BLaER1 (cell line): ENCODE measurements at regions not wholly inside any gene's neighbourhood (a gene's known extent, or its start where the extent isn't known, plus 50 kb on each side); places are given as distances from the start of the nearest gene placed in this dataset.
"Not testable (repeated sequence)": the region's sequence is repeated elsewhere in the genome, so short reads cannot be mapped to it uniquely, and the experiment has no call there.

Experiments used
- H3K27ac ChIP-seq: shearing (Covaris generic); formaldehyde crosslinking; 2 replicates; pipeline ENCODE4 v1.8.1; 2022
- H3K27me3 ChIP-seq: shearing (Covaris generic); formaldehyde crosslinking; 2 replicates; pipeline ENCODE4 v1.8.1; 2022
- H3K36me3 ChIP-seq: shearing (Covaris generic); formaldehyde crosslinking; 2 replicates; pipeline ENCODE4 v1.8.1; 2022
- H3K4me1 ChIP-seq: shearing (Covaris generic); formaldehyde crosslinking; 2 replicates; pipeline ENCODE4 v1.8.1; 2022
- H3K4me2 ChIP-seq: shearing (Covaris generic); formaldehyde crosslinking; 2 replicates; pipeline ENCODE4 v1.8.1; 2022
- H3K4me3 ChIP-seq: shearing (Covaris generic); formaldehyde crosslinking; 2 replicates; pipeline ENCODE4 v1.8.1; 2022
- H3K9ac ChIP-seq: shearing (Covaris generic); formaldehyde crosslinking; 2 replicates; pipeline ENCODE4 v1.8.1; 2022
- H3K9me3 ChIP-seq: shearing (Covaris generic); formaldehyde crosslinking; 2 replicates; pipeline ENCODE4 v1.8.1; 2022
- H4K20me1 ChIP-seq: shearing (Covaris generic); formaldehyde crosslinking; 2 replicates; pipeline ENCODE4 v1.8.1; 2022
- Cebpa-rat ChIP-seq: shearing (Covaris generic); IDR thresholded peaks from 2 replicates; pipeline ENCODE4 v1.8.1; 2022

GRCh38 chr3:22700876-22701275 is 502.3 kb upstream of the UBE2E2 start:
- no peaks in the 10 kb centered on the region for H3K36me3 ChIP-seq
- no peaks in the 10 kb centered on the region for H3K9me3 ChIP-seq
- no peak for TF ChIP-seq Cebpa-rat
- no peak overlapping the region for H3K27ac ChIP-seq
- no peaks in the 10 kb centered on the region for H3K4me1 ChIP-seq
- H4K20me1 ChIP-seq: no peaks in the 10 kb centered on the region
- no peak overlapping the region for H3K4me2 ChIP-seq
- H3K9ac ChIP-seq: no peak overlapping the region
- no peak overlapping the region for H3K4me3 ChIP-seq
- H3K27me3 ChIP-seq: no peaks in the 10 kb centered on the region

GRCh38 chr3:22704166-22704565 is 499.0 kb upstream of the UBE2E2 start:
- Histone ChIP-seq H3K27me3 (no peaks in the 10 kb centered on the region), H3K4me2 (no peak overlapping the region), H3K4me3 (no peak overlapping the region), H4K20me1 (no peaks in the 10 kb centered on the region), H3K9ac (no peak overlapping the region), H3K27ac (no peak overlapping the region), H3K36me3 (no peaks in the 10 kb centered on the region), H3K4me1 (no peaks in the 10 kb centered on the region), H3K9me3 (peaks cover 7% of the 10 kb centered on the region; the same call in 1 of the 2 replicates)
- no peak for TF ChIP-seq Cebpa-rat

- Histone ChIP-seq H3K4me2 (no peak overlapping the region), H3K9me3 (peaks cover 7% of the 10 kb centered on the region; the same call in 1 of the 2 replicates), H3K27ac (no peak overlapping the region)
These were observed 498.4 kb upstream of the UBE2E2 start for GRCh38 chr3:22704571-22705354.

GRCh38 chr3:22706922-22707321 is 496.2 kb upstream of the UBE2E2 start:
- H3K9me3 ChIP-seq, H3K4me1 ChIP-seq, H3K27me3 ChIP-seq, H3K36me3 ChIP-seq, H3K4me2 ChIP-seq, H3K4me3 ChIP-seq, H3K27ac ChIP-seq, H4K20me1 ChIP-seq, H3K9ac ChIP-seq: not testable (repeated sequence)

More at GRCh38 chr3:22704571-22705354, 498.4 kb upstream of the UBE2E2 start:
- Histone ChIP-seq H3K4me3 (no peak overlapping the region), H3K36me3 (no peaks in the 10 kb centered on the region), H3K27me3 (no peaks in the 10 kb centered on the region), H4K20me1 (no peaks in the 10 kb centered on the region), H3K9ac (no peak overlapping the region), H3K4me1 (no peaks in the 10 kb centered on the region)
- TF ChIP-seq Cebpa-rat: no peak

GRCh38 chr3:22713936-22714335 is 489.2 kb upstream of the UBE2E2 start:
- Histone ChIP-seq H3K4me2 (no peak overlapping the region), H3K9me3 (no peaks in the 10 kb centered on the region), H3K27ac (no peak overlapping the region), H3K4me3 (no peak overlapping the region), H3K9ac (no peak overlapping the region), H3K36me3 (no peaks in the 10 kb centered on the region), H3K27me3 (no peaks in the 10 kb centered on the region), H4K20me1 (no peaks in the 10 kb centered on the region), H3K4me1 (no peaks in the 10 kb centered on the region)
- TF ChIP-seq Cebpa-rat: no peak

GRCh38 chr3:22714749-22715148 is 488.4 kb upstream of the UBE2E2 start:
- H3K4me3 ChIP-seq: no peak overlapping the region
- H3K9me3 ChIP-seq: no peaks in the 10 kb centered on the region
- H3K27me3 ChIP-seq: no peaks in the 10 kb centered on the region
- no peak overlapping the region for H3K4me2 ChIP-seq
- no peak overlapping the region for H3K9ac ChIP-seq
- H3K36me3 ChIP-seq: no peaks in the 10 kb centered on the region
- H4K20me1 ChIP-seq: no peaks in the 10 kb centered on the region
- no peak for TF ChIP-seq Cebpa-rat
- no peaks in the 10 kb centered on the region for H3K4me1 ChIP-seq
- no peak overlapping the region for H3K27ac ChIP-seq

GRCh38 chr3:22720596-22720995 is 482.5 kb upstream of the UBE2E2 start:
- Histone ChIP-seq H3K4me2 (no peak overlapping the region), H3K27me3 (no peaks in the 10 kb centered on the region), H4K20me1 (no peaks in the 10 kb centered on the region), H3K27ac (no peak overlapping the region), H3K4me1 (no peaks in the 10 kb centered on the region), H3K36me3 (no peaks in the 10 kb centered on the region), H3K9ac (no peak overlapping the region), H3K9me3 (no peaks in the 10 kb centered on the region), H3K4me3 (no peak overlapping the region)
- no peak for TF ChIP-seq Cebpa-rat

GRCh38 chr3:22724420-22724819 is 478.7 kb upstream of the UBE2E2 start:
- Histone ChIP-seq H3K4me2 (no peak overlapping the region), H3K27me3 (no peaks in the 10 kb centered on the region), H3K4me1 (no peaks in the 10 kb centered on the region), H3K27ac (no peak overlapping the region), H3K9me3 (no peaks in the 10 kb centered on the region), H4K20me1 (no peaks in the 10 kb centered on the region), H3K9ac (no peak overlapping the region), H3K36me3 (no peaks in the 10 kb centered on the region), H3K4me3 (no peak overlapping the region)
- TF ChIP-seq Cebpa-rat: no peak

- Histone ChIP-seq H3K4me3 (no peak overlapping the region), H3K4me2 (no peak overlapping the region), H4K20me1 (no peaks in the 10 kb centered on the region), H3K27me3 (no peaks in the 10 kb centered on the region), H3K9me3 (no peaks in the 10 kb centered on the region), H3K9ac (no peak overlapping the region), H3K36me3 (no peaks in the 10 kb centered on the region), H3K27ac (no peak overlapping the region), H3K4me1 (no peaks in the 10 kb centered on the region)
- TF ChIP-seq Cebpa-rat: no peak
These were observed 474.7 kb upstream of the UBE2E2 start for GRCh38 chr3:22728406-22728805.

GRCh38 chr3:22729212-22729611 is 473.9 kb upstream of the UBE2E2 start:
- H4K20me1 ChIP-seq: no peaks in the 10 kb centered on the region
- no peaks in the 10 kb centered on the region for H3K9me3 ChIP-seq
- H3K27me3 ChIP-seq: no peaks in the 10 kb centered on the region
- H3K36me3 ChIP-seq: no peaks in the 10 kb centered on the region
- H3K4me2 ChIP-seq: no peak overlapping the region
- no peaks in the 10 kb centered on the region for H3K4me1 ChIP-seq
- no peak overlapping the region for H3K4me3 ChIP-seq
- H3K9ac ChIP-seq: no peak overlapping the region
- no peak overlapping the region for H3K27ac ChIP-seq
- TF ChIP-seq Cebpa-rat: no peak

- Histone ChIP-seq H3K9me3 (no peaks in the 10 kb centered on the region), H3K9ac (no peak overlapping the region), H4K20me1 (no peaks in the 10 kb centered on the region), H3K36me3 (no peaks in the 10 kb centered on the region), H3K4me1 (no peaks in the 10 kb centered on the region), H3K4me3 (no peak overlapping the region), H3K27ac (no peak overlapping the region), H3K4me2 (no peak overlapping the region), H3K27me3 (no peaks in the 10 kb centered on the region)
- no peak for TF ChIP-seq Cebpa-rat
These were observed 473.1 kb upstream of the UBE2E2 start for GRCh38 chr3:22729981-22730380.
